ENCODE measurements at regions not wholly inside any gene's neighbourhood (a gene's known extent, or its start where the extent isn't known, plus 50 kb on each side); places are given as distances from the start of the nearest gene placed in this dataset.

DNA sequence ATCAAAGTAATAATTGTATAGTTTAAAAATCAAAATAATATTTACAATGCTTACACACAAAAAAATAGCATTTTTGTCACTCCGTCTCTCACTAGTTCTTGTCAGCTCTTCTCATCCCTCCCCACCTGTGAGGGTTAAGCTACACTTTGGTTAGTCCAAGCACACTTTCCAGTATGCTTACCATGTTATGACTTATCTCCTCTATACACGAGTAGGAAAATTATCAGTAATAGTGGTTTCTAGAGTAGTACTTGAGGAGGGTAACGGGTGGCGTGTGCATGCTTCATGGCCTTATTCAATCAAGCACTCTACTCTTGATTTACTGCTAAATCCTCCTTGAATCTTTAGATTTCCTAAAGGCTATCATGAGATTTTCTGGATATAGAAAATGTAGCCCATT, 443.7 kb downstream of the UTRN start:
- Mint-ChIP-seq H3K9me3 (ENCODE audit: unreplicated experiment) (no peaks in the 10 kb centered on the region), H3K36me3 (ENCODE audit: unreplicated experiment) (peaks cover 19% of the 10 kb centered on the region), H3K27me3 (ENCODE audit: unreplicated experiment) (no peaks in the 10 kb centered on the region), H3K4me3 (ENCODE audit: unreplicated experiment) (no peak overlapping the region), H3K4me1 (ENCODE audit: unreplicated experiment) (peaks cover 6% of the 10 kb centered on the region), H3K27ac (ENCODE audit: unreplicated experiment) (no peak overlapping the region)
- DNase-seq (ENCODE audit: extremely low spot score, unreplicated experiment): no peak
- TF ChIP-seq, protein P1, sequence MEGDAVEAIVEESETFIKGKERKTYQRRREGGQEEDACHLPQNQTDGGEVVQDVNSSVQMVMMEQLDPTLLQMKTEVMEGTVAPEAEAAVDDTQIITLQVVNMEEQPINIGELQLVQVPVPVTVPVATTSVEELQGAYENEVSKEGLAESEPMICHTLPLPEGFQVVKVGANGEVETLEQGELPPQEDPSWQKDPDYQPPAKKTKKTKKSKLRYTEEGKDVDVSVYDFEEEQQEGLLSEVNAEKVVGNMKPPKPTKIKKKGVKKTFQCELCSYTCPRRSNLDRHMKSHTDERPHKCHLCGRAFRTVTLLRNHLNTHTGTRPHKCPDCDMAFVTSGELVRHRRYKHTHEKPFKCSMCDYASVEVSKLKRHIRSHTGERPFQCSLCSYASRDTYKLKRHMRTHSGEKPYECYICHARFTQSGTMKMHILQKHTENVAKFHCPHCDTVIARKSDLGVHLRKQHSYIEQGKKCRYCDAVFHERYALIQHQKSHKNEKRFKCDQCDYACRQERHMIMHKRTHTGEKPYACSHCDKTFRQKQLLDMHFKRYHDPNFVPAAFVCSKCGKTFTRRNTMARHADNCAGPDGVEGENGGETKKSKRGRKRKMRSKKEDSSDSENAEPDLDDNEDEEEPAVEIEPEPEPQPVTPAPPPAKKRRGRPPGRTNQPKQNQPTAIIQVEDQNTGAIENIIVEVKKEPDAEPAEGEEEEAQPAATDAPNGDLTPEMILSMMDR (IDR thresholded peaks at IDR 0.05): no peak

DNA sequence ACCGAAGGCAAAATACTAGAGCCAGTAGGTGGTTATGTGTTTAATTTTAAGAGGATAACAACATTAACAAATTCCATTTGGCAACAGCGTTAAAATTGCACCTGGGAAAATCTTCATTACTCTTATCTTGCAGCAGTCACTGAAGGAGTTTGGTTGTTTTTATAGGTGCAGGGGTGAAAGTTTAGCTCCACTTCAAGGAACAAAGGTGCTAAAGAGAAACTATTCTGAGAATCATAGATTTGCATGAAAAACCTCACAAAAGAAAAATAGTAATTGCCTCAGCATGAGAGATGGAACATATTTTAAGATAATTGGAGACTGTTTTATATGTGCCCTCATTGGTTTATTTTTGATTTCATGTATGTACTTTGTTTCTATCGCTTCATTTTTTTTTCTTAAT, 444.4 kb downstream of the UTRN start:
- no peaks in the 10 kb centered on the region for H3K9me3 Mint-ChIP-seq (ENCODE audit: unreplicated experiment)
- no peak for DNase-seq (ENCODE audit: extremely low spot score, unreplicated experiment)
- TF ChIP-seq, protein P1 (IDR thresholded peaks at IDR 0.05): no peak
- H3K4me3 Mint-ChIP-seq (ENCODE audit: unreplicated experiment): no peak overlapping the region
- H3K27ac Mint-ChIP-seq (ENCODE audit: unreplicated experiment): no peak overlapping the region
- peaks cover 25% of the 10 kb centered on the region for H3K36me3 Mint-ChIP-seq (ENCODE audit: unreplicated experiment)
- peaks cover 6% of the 10 kb centered on the region for H3K4me1 Mint-ChIP-seq (ENCODE audit: unreplicated experiment)
- H3K27me3 Mint-ChIP-seq (ENCODE audit: unreplicated experiment): no peaks in the 10 kb centered on the region

DNA sequence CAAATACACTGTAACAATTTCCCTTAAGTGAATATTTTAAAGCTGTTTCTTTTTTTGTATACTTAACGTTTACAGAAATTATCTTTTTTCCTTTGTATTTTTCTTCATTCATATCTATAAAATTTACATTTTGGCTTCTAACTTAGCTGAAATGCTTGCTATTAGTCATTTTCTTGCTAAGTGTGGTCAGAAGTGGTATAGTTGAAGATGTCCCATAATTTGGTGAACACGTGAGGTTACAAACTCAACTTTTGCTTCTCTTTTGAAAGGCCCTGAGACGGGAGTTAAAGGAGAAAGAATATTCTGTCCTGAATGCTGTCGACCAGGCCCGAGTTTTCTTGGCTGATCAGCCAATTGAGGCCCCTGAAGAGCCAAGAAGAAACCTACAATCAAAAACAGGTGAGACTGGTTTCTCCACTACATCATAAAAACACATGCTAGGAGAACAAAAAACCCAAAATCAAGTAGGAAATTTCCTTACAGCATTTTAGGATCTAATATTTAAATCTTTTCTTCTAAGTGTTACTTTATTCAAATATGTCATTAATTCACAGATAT, 445.0 kb downstream of the UTRN start:
- Mint-ChIP-seq H3K27me3 (ENCODE audit: unreplicated experiment) (no peaks in the 10 kb centered on the region), H3K36me3 (ENCODE audit: unreplicated experiment) (peaks cover 26% of the 10 kb centered on the region), H3K4me3 (ENCODE audit: unreplicated experiment) (no peak overlapping the region), H3K9me3 (ENCODE audit: unreplicated experiment) (no peaks in the 10 kb centered on the region), H3K4me1 (ENCODE audit: unreplicated experiment) (peaks cover 6% of the 10 kb centered on the region), H3K27ac (ENCODE audit: unreplicated experiment) (no peak overlapping the region)
- DNase-seq (ENCODE audit: extremely low spot score, unreplicated experiment): no peak
- TF ChIP-seq, protein P1 (IDR thresholded peaks at IDR 0.05): no peak

DNA sequence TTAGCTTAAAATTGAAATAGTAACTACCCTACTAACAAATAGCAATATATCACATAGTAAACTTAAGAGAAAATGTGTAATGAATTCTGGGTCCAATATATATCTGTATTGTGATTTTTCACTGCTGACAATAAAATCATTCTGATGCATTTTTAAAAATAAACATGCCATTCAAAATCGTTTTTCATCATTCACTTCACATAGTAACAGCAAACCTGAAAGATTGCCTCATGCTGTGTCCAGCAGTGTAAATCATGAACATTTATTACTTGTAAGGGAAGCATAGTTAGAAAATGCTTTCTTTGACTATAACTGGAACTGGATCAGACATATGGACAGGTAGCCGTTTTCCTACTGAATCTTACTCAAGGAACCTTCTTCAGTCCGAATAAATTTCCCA, 446.1 kb downstream of the UTRN start:
- Mint-ChIP-seq H3K36me3 (ENCODE audit: unreplicated experiment) (peaks cover 25% of the 10 kb centered on the region), H3K4me1 (ENCODE audit: unreplicated experiment) (peaks cover 2% of the 10 kb centered on the region)

DNA sequence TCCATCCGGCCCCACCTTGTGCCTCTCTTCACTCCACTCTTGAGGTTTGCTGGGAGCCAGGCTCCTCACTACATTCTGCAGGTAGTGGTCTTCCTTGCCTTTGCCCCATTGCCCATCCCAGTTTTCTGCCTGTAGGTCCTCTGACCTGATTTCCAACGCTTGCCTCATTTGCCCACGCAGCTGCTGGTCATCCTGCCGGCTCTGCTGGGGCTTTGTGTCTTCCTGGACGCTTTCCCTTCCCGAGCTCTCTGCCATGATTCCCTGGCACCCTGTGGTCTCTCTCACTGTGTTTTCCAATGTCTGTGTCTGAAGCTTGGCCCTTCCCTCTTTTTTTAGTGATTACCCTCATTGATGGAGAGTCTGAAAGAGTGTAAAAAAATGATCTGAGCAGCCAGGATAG, 451.6 kb downstream of the UTRN start:
- DNase-seq (ENCODE audit: extremely low spot score, unreplicated experiment): no peak
- no peaks in the 10 kb centered on the region for H3K27me3 Mint-ChIP-seq (ENCODE audit: unreplicated experiment)
- no peak overlapping the region for H3K27ac Mint-ChIP-seq (ENCODE audit: unreplicated experiment)
- no peaks in the 10 kb centered on the region for H3K9me3 Mint-ChIP-seq (ENCODE audit: unreplicated experiment)
- TF ChIP-seq, protein P1 (IDR thresholded peaks at IDR 0.05): no peak
- H3K4me1 Mint-ChIP-seq (ENCODE audit: unreplicated experiment): peaks cover 2% of the 10 kb centered on the region
- H3K4me3 Mint-ChIP-seq (ENCODE audit: unreplicated experiment): no peak overlapping the region
- peaks cover 27% of the 10 kb centered on the region for H3K36me3 Mint-ChIP-seq (ENCODE audit: unreplicated experiment)

More for the DNA sequence above, 446.1 kb downstream of the UTRN start:
- no peak for DNase-seq (ENCODE audit: extremely low spot score, unreplicated experiment)
- H3K27me3 Mint-ChIP-seq (ENCODE audit: unreplicated experiment): no peaks in the 10 kb centered on the region
- TF ChIP-seq, protein P1 (IDR thresholded peaks at IDR 0.05): no peak
- no peaks in the 10 kb centered on the region for H3K9me3 Mint-ChIP-seq (ENCODE audit: unreplicated experiment)
- no peak overlapping the region for H3K27ac Mint-ChIP-seq (ENCODE audit: unreplicated experiment)
- no peak overlapping the region for H3K4me3 Mint-ChIP-seq (ENCODE audit: unreplicated experiment)

Data from osteocyte (in vitro differentiated cells).